HepG2 (cell line): ENCODE measurements at regions not wholly inside any gene's neighbourhood (a gene's known extent, or its start where the extent isn't known, plus 50 kb on each side); places are given as distances from the start of the nearest gene placed in this dataset.

ENCODE experiments used
- ATAC-seq: fragments of 200-7000 bp; cut with Tn5 transposase; 3 replicates; pipeline ENCODE4 v1.9.1; 2020; ENCODE audit warnings: mild to moderate bottlenecking, moderate library complexity
- BruUV-seq: library from RNA; stranded (reverse); fragments of 400-500 nt; replicated peaks from 2 replicates; lab custom pipeline; 2021; lab: Mats Ljungman, UMichigan
- CTCF ChIA-PET: fragments of 300-600 bp; formaldehyde crosslinking; extraction: SDS; loops from one replicate; lab custom pipeline; 2021; ENCODE audit warnings: low total read pairs, inconsistent platforms, low intra/inter-chr PET ratio; lab: Yijun Ruan, JAX
- POLR2A ChIA-PET: fragments of 350-600 bp; sonication (Branson Sonifier 250); formaldehyde crosslinking; loops from one replicate; lab custom pipeline; 2020; ENCODE audit warnings: antibody characterized with exemption, inconsistent platforms; lab: Yijun Ruan, JAX
- DNase-seq: peaks from one replicate; pipeline ENCODE4 v3.0.0-alpha.2; 2015; ENCODE audit warnings: low spot score
- FAIRE-seq: peaks from 3 replicates; lab custom pipeline; 2011; peaks lifted over from hg19 to GRCh38; lab: Jason Lieb, UNC
- H2AFZ ChIP-seq: one replicate; pipeline ENCODE4 v1.6.1; 2011; ENCODE audit warnings: low read length, inconsistent platforms
- H3K27ac ChIP-seq: fragments of 300-600 bp; 3 replicates; pipeline ENCODE4 v1.8.0; 2011; ENCODE audit warnings: mixed run types, mild to moderate bottlenecking, mixed read lengths, low read length, inconsistent platforms; ENCODE audit not compliant: insufficient read depth; ENCODE audit errors: extremely low read length
- H3K27me3 ChIP-seq, 2 experiments: fragments of 200-600 bp in 1 of 2; 2 replicates in 1 of 2; 3 replicates in 1 of 2; pipeline versions ENCODE4 v1.6.0 to v1.8.0; 2011; ENCODE audit warnings: low read length in 2 of 2, mild to moderate bottlenecking in 2 of 2, moderate library complexity in 2 of 2, inconsistent platforms in 1 of 2; ENCODE audit not compliant: insufficient read depth in 2 of 2, control insufficient read depth in 1 of 2
- H3K36me3 ChIP-seq, 2 experiments: fragments of 200-600 bp in 1 of 2; replicated peaks in 1 of 2; 2 replicates in 1 of 2; 3 replicates in 1 of 2; pipeline versions ENCODE4 v1.5.1 to v1.8.0; 2011; ENCODE audit warnings: low read length in 2 of 2, inconsistent platforms in 1 of 2; ENCODE audit not compliant: insufficient read depth in 2 of 2, control insufficient read depth in 1 of 2
- H3K4me1 ChIP-seq: 2 replicates; pipeline ENCODE4 v1.5.1; 2012; ENCODE audit warnings: low read length, inconsistent platforms; ENCODE audit not compliant: insufficient read depth
- H3K4me2 ChIP-seq: 2 replicates; pipeline ENCODE4 v1.6.0; 2011; ENCODE audit warnings: low read depth, low read length, inconsistent platforms
- H3K4me3 ChIP-seq, 3 experiments: fragments of 200-600 bp in 1 of 3; sonication (generic), shearing (Covaris generic) in 1 of 3; replicated peaks in 1 of 3; 2 replicates each; pipeline ENCODE4 v1.5.1; 2011 to 2016; ENCODE audit warnings: low read length in 3 of 3, inconsistent platforms in 2 of 3, low read depth in 2 of 3, mild to moderate bottlenecking in 2 of 3, control low read depth in 1 of 3, mixed read lengths in 1 of 3; ENCODE audit not compliant: insufficient read depth in 1 of 3
- H3K79me2 ChIP-seq: one replicate; pipeline ENCODE4 v1.6.1; 2011; ENCODE audit warnings: low read length, inconsistent platforms; ENCODE audit not compliant: insufficient read depth
- H3K9ac ChIP-seq: 2 replicates; pipeline ENCODE4 v1.6.0; 2011; ENCODE audit warnings: mild to moderate bottlenecking, low read depth, low read length, inconsistent platforms; ENCODE audit not compliant: insufficient read depth
- H3K9me3 ChIP-seq: 2 replicates; pipeline ENCODE4 v1.5.1; 2012; ENCODE audit warnings: mild to moderate bottlenecking, low read length
- H4K20me1 ChIP-seq: 2 replicates; pipeline ENCODE4 v1.6.0; 2011; ENCODE audit warnings: inconsistent platforms, mild to moderate bottlenecking, low read length, moderate library complexity; ENCODE audit not compliant: insufficient read depth
- ATF1 ChIP-seq: IDR thresholded peaks from 2 replicates; pipeline ENCODE4 v1.6.1; 2016; ENCODE audit warnings: mild to moderate bottlenecking, control low read depth
- KMT2A ChIP-seq: sonication (generic); formaldehyde crosslinking; IDR thresholded peaks from 2 replicates; pipeline ENCODE4 v1.4.0; 2020; ENCODE audit warnings: missing genetic modification reagents
- PRMT3 ChIP-seq: sonication (generic); formaldehyde crosslinking; IDR thresholded peaks from 2 replicates; pipeline ENCODE4 v1.8.1; 2022; ENCODE audit warnings: low read depth, mild to moderate bottlenecking, moderate library complexity, missing genetic modification reagents, borderline replicate concordance
- SALL2 ChIP-seq: sonication (generic); formaldehyde crosslinking; IDR thresholded peaks from 2 replicates; pipeline ENCODE4 v1.8.1; 2023; ENCODE audit warnings: mild to moderate bottlenecking, missing genetic modification reagents, inconsistent platforms
- SIN3A ChIP-seq: IDR thresholded peaks from 2 replicates; pipeline ENCODE4 v1.6.1; 2011; ENCODE audit warnings: low read depth, mild to moderate bottlenecking, control low read depth, low read length, borderline replicate concordance
- SIX1 ChIP-seq: sonication (generic); formaldehyde crosslinking; IDR thresholded peaks from 2 replicates; pipeline ENCODE4 v1.4.0; 2020; ENCODE audit warnings: missing genetic modification reagents, borderline replicate concordance
- SMAD3 ChIP-seq: sonication (generic); formaldehyde crosslinking; IDR thresholded peaks from 2 replicates; pipeline ENCODE4 v1.4.0; 2020; ENCODE audit warnings: missing genetic modification reagents
- TOE1 ChIP-seq: sonication (generic); formaldehyde crosslinking; IDR thresholded peaks from 2 replicates; pipeline ENCODE4 v1.4.0; 2020; ENCODE audit warnings: mild to moderate bottlenecking, missing genetic modification reagents
- ZC3H4 ChIP-seq: sonication (generic); formaldehyde crosslinking; IDR thresholded peaks from 2 replicates; pipeline ENCODE4 v1.4.0; 2020; ENCODE audit warnings: missing genetic modification reagents, borderline replicate concordance
- ZNF549 ChIP-seq: sonication (generic); formaldehyde crosslinking; IDR thresholded peaks from 2 replicates; pipeline ENCODE4 v1.5.0; 2020; ENCODE audit warnings: missing genetic modification reagents
- ZNF577 ChIP-seq: sonication (generic); formaldehyde crosslinking; IDR thresholded peaks from 2 replicates; pipeline ENCODE4 v1.4.0; 2020; ENCODE audit warnings: mild to moderate bottlenecking, low read depth, missing genetic modification reagents, borderline replicate concordance
- ZNF75D ChIP-seq: sonication (generic); formaldehyde crosslinking; IDR thresholded peaks from 2 replicates; pipeline ENCODE4 v1.8.1; 2023; ENCODE audit warnings: missing genetic modification reagents, mild to moderate bottlenecking, borderline replicate concordance
- ZNF883 ChIP-seq: sonication (generic); formaldehyde crosslinking; IDR thresholded peaks from 2 replicates; pipeline ENCODE4 v1.5.1; 2020; ENCODE audit warnings: mild to moderate bottlenecking, missing genetic modification reagents; ENCODE audit errors: not compliant biosample characterization
- WGBS: methylation state at CpG from one replicate; pipeline ENCODE4 v1.1.6; 2017; ENCODE audit warnings: low lambda C conversion rate; 5-methylcytosine and 5-hydroxymethylcytosine counted together
- in situ Hi-C: cut with HindIII; loops from 2 replicates; pipeline ENCODE4 v1.10.0; 2017; ENCODE audit warnings: low pct_unique_long_range_greater_than_20kb; ENCODE audit not compliant: extremely low pct_ligation_motif_present
- intact Hi-C: fragments of 100-400 bp; cut with micrococcal nuclease; formaldehyde crosslinking; loops from one replicate; pipeline ENCODE4 v1.10.0; 2022; ENCODE audit not compliant: unreplicated experiment
- TF ChIP-seq, protein P1 (sequence below): sonication (generic); formaldehyde crosslinking; IDR thresholded peaks from 2 replicates; pipeline ENCODE4 v1.4.0; 2020; ENCODE audit warnings: mild to moderate bottlenecking, missing genetic modification reagents
- TF ChIP-seq, protein P2 (sequence below): sonication (generic); formaldehyde crosslinking; IDR thresholded peaks from 2 replicates; pipeline ENCODE4 v1.5.0; 2020; ENCODE audit warnings: mild to moderate bottlenecking, missing genetic modification reagents
- TF ChIP-seq, protein P3 (sequence below): sonication (generic); formaldehyde crosslinking; conservative IDR thresholded peaks from 2 replicates; pipeline ENCODE4 v1.8.1; 2023; ENCODE audit warnings: missing genetic modification reagents

DNA sequence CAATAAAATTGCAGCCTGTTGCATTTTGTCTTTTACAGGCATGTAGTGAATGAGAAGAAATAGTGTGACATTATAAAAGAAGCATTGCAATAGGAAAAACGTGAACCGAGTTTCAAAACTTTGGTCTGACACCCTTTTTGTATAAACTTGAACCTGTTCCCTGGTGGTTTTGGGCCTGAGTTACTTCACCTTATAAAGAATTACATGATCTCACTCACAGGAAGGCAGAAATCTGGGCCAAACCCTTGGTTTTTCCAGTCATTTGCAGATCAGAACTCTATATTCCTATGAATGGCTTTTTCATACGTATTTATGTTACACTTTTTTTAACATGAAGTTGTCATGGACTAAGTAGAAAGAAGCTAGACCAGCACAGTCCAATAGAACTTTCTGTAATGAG lies 138.5 kb upstream of the FLRT2 start:
- Histone ChIP-seq H2AFZ (no peak overlapping the region), H3K9me3 (peaks cover 45% of the 10 kb centered on the region), H3K9ac (no peak overlapping the region), H4K20me1 (no peaks in the 10 kb centered on the region), H3K79me2 (no peaks in the 10 kb centered on the region), H3K27ac (no peak overlapping the region), H3K36me3 (no peaks in the 10 kb centered on the region), H3K4me1 (no peaks in the 10 kb centered on the region), H3K4me2 (no peak overlapping the region), H3K4me3 (no peak overlapping the region), H3K27me3 (no peaks in the 10 kb centered on the region)
- no TSS peak for BruUV-seq
- ATAC-seq: no peak
- ChIA-PET CTCF (no interaction called here), POLR2A (no interaction called here)
- WGBS: 1% methylated on average over 3 of the region's 3 CpGs
- DNase-seq: no peak
- TF ChIP-seq TOE1 (CRISPR knock-in tag): no peak
- TF ChIP-seq PRMT3 (CRISPR knock-in tag): no peak
- TF ChIP-seq ZNF549 (CRISPR knock-in tag): no peak
- TF ChIP-seq, protein P1, sequence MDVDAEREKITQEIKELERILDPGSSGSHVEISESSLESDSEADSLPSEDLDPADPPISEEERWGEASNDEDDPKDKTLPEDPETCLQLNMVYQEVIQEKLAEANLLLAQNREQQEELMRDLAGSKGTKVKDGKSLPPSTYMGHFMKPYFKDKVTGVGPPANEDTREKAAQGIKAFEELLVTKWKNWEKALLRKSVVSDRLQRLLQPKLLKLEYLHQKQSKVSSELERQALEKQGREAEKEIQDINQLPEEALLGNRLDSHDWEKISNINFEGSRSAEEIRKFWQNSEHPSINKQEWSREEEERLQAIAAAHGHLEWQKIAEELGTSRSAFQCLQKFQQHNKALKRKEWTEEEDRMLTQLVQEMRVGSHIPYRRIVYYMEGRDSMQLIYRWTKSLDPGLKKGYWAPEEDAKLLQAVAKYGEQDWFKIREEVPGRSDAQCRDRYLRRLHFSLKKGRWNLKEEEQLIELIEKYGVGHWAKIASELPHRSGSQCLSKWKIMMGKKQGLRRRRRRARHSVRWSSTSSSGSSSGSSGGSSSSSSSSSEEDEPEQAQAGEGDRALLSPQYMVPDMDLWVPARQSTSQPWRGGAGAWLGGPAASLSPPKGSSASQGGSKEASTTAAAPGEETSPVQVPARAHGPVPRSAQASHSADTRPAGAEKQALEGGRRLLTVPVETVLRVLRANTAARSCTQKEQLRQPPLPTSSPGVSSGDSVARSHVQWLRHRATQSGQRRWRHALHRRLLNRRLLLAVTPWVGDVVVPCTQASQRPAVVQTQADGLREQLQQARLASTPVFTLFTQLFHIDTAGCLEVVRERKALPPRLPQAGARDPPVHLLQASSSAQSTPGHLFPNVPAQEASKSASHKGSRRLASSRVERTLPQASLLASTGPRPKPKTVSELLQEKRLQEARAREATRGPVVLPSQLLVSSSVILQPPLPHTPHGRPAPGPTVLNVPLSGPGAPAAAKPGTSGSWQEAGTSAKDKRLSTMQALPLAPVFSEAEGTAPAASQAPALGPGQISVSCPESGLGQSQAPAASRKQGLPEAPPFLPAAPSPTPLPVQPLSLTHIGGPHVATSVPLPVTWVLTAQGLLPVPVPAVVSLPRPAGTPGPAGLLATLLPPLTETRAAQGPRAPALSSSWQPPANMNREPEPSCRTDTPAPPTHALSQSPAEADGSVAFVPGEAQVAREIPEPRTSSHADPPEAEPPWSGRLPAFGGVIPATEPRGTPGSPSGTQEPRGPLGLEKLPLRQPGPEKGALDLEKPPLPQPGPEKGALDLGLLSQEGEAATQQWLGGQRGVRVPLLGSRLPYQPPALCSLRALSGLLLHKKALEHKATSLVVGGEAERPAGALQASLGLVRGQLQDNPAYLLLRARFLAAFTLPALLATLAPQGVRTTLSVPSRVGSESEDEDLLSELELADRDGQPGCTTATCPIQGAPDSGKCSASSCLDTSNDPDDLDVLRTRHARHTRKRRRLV (CRISPR knock-in tag): no peak
- no peak for TF ChIP-seq ZNF75D
- TF ChIP-seq ZC3H4 (CRISPR knock-in tag): no peak
- no peak for TF ChIP-seq ATF1
- TF ChIP-seq, protein P2, sequence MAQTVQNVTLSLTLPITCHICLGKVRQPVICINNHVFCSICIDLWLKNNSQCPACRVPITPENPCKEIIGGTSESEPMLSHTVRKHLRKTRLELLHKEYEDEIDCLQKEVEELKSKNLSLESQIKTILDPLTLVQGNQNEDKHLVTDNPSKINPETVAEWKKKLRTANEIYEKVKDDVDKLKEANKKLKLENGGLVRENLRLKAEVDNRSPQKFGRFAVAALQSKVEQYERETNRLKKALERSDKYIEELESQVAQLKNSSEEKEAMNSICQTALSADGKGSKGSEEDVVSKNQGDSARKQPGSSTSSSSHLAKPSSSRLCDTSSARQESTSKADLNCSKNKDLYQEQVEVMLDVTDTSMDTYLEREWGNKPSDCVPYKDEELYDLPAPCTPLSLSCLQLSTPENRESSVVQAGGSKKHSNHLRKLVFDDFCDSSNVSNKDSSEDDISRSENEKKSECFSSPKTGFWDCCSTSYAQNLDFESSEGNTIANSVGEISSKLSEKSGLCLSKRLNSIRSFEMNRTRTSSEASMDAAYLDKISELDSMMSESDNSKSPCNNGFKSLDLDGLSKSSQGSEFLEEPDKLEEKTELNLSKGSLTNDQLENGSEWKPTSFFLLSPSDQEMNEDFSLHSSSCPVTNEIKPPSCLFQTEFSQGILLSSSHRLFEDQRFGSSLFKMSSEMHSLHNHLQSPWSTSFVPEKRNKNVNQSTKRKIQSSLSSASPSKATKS (CRISPR knock-in tag): no peak
- no peak for TF ChIP-seq ZNF883 (CRISPR knock-in tag)
- no peak for TF ChIP-seq SALL2 (CRISPR knock-in tag)
- no peak for TF ChIP-seq SIX1 (CRISPR knock-in tag)
- TF ChIP-seq SMAD3 (CRISPR knock-in tag): no peak
- TF ChIP-seq, protein P3, sequence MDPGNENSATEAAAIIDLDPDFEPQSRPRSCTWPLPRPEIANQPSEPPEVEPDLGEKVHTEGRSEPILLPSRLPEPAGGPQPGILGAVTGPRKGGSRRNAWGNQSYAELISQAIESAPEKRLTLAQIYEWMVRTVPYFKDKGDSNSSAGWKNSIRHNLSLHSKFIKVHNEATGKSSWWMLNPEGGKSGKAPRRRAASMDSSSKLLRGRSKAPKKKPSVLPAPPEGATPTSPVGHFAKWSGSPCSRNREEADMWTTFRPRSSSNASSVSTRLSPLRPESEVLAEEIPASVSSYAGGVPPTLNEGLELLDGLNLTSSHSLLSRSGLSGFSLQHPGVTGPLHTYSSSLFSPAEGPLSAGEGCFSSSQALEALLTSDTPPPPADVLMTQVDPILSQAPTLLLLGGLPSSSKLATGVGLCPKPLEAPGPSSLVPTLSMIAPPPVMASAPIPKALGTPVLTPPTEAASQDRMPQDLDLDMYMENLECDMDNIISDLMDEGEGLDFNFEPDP (CRISPR knock-in tag): no peak
- no peak for TF ChIP-seq ZNF577 (CRISPR knock-in tag)
- TF ChIP-seq KMT2A (CRISPR knock-in tag): no peak
- TF ChIP-seq SIN3A: no peak
- intact Hi-C loops: no loop called here
- in situ Hi-C loops: no loop called here
- no peak for FAIRE-seq
